Neuronal stem cell (in vitro differentiated cells): ENCODE measurements at regions not wholly inside any gene's neighbourhood (a gene's known extent, or its start where the extent isn't known, plus 50 kb on each side); places are given as distances from the start of the nearest gene placed in this dataset.
A peak's percentile ranks its signal among the peaks of the same experiment; 100 is the strongest.

ENCODE experiments used
- DNase-seq: peaks from one replicate; pipeline ENCODE4 v3.0.0-alpha.2; 2013; ENCODE audit warnings: low spot score
- H2AFZ ChIP-seq: one replicate; pipeline ENCODE4 v1.6.1; 2013; ENCODE audit warnings: mild to moderate bottlenecking, low read length, inconsistent platforms
- H2AK5ac ChIP-seq: 2 replicates; pipeline ENCODE4 v1.6.1; 2013; ENCODE audit warnings: low read depth, mild to moderate bottlenecking, inconsistent platforms, low read length, moderate library complexity, mixed read lengths
- H2BK120ac ChIP-seq: 2 replicates; pipeline ENCODE4 v1.6.1; 2013; ENCODE audit warnings: low read depth, mild to moderate bottlenecking, inconsistent platforms, low read length, moderate library complexity, mixed read lengths
- H2BK12ac ChIP-seq: one replicate; pipeline ENCODE4 v1.6.1; 2013; ENCODE audit warnings: low read length, inconsistent platforms
- H2BK15ac ChIP-seq: 2 replicates; pipeline ENCODE4 v1.6.1; 2013; ENCODE audit warnings: mild to moderate bottlenecking, low read length, inconsistent platforms, mixed read lengths
- H2BK5ac ChIP-seq: one replicate; pipeline ENCODE4 v1.6.1; 2013; ENCODE audit warnings: inconsistent platforms, mild to moderate bottlenecking, low read length, moderate library complexity
- H3K14ac ChIP-seq: one replicate; pipeline ENCODE4 v1.6.1; 2013; ENCODE audit warnings: low read length, inconsistent platforms
- H3K18ac ChIP-seq: 2 replicates; pipeline ENCODE4 v1.6.1; 2013; ENCODE audit warnings: low read length, inconsistent platforms
- H3K23ac ChIP-seq: 2 replicates; pipeline ENCODE4 v1.6.1; 2013; ENCODE audit warnings: low read depth, mild to moderate bottlenecking, mixed read lengths, low read length, inconsistent platforms; ENCODE audit not compliant: poor library complexity
- H3K27ac ChIP-seq: replicated peaks from 3 replicates; pipeline ENCODE4 v1.5.1; 2013; ENCODE audit warnings: low read length, inconsistent platforms
- H3K27me3 ChIP-seq, 3 experiments: 2 replicates each; pipeline ENCODE4 v1.6.1; 2013; ENCODE audit warnings: low read length in 3 of 3, mild to moderate bottlenecking in 2 of 3, inconsistent platforms in 1 of 3, low read depth in 1 of 3, mixed read lengths in 1 of 3, moderate library complexity in 1 of 3; ENCODE audit not compliant: control insufficient read depth in 3 of 3, insufficient read depth in 3 of 3
- H3K36me3 ChIP-seq, 2 donors: replicated peaks in 1 of 2; 2 replicates each; pipeline ENCODE4 v1.6.1; 2013; ENCODE audit warnings: low read length in 2 of 2; ENCODE audit not compliant: control insufficient read depth in 2 of 2, insufficient read depth in 2 of 2
- H3K4ac ChIP-seq: 2 replicates; pipeline ENCODE4 v1.6.1; 2013; ENCODE audit warnings: inconsistent platforms, mild to moderate bottlenecking, low read length, moderate library complexity
- H3K4me1 ChIP-seq, 2 donors: 1 replicate in 1 of 2; 2 replicates in 1 of 2; pipeline ENCODE4 v1.6.1; 2013; ENCODE audit warnings: low read length in 2 of 2, low read depth in 1 of 2; ENCODE audit not compliant: control insufficient read depth in 2 of 2, insufficient read depth in 1 of 2
- H3K4me2 ChIP-seq: one replicate; pipeline ENCODE4 v1.6.1; 2013; ENCODE audit warnings: mild to moderate bottlenecking, low read length, inconsistent platforms; ENCODE audit not compliant: insufficient read depth, poor library complexity, severe bottlenecking
- H3K4me3 ChIP-seq, 2 donors: 2 replicates each; pipeline ENCODE4 v1.5.1; 2013; ENCODE audit warnings: low read length in 2 of 2, mild to moderate bottlenecking in 2 of 2, inconsistent platforms in 1 of 2, moderate library complexity in 1 of 2
- H3K79me1 ChIP-seq: one replicate; pipeline ENCODE4 v1.6.1; 2013; ENCODE audit warnings: low read depth, mild to moderate bottlenecking, inconsistent platforms, low read length, moderate library complexity
- H3K9ac ChIP-seq: one replicate; pipeline ENCODE4 v1.6.1; 2013; ENCODE audit warnings: mild to moderate bottlenecking, low read depth, low read length, inconsistent platforms; ENCODE audit not compliant: poor library complexity
- H3K9me3 ChIP-seq, 2 donors: replicated peaks in 1 of 2; 2 replicates each; pipeline versions ENCODE3 to v1.6.1; 2013; ENCODE audit warnings: low read length in 2 of 2, mild to moderate bottlenecking in 2 of 2, inconsistent platforms in 1 of 2, low read depth in 1 of 2, mixed read lengths in 1 of 2, moderate library complexity in 1 of 2; ENCODE audit not compliant: control insufficient read depth in 2 of 2, insufficient read depth in 1 of 2
- H4K8ac ChIP-seq: one replicate; pipeline ENCODE4 v1.6.1; 2013; ENCODE audit warnings: low read depth, mild to moderate bottlenecking, inconsistent platforms, low read length, moderate library complexity
- H4K91ac ChIP-seq: one replicate; pipeline ENCODE4 v1.6.1; 2013; ENCODE audit warnings: low read length, low read depth, mild to moderate bottlenecking, inconsistent platforms; ENCODE audit not compliant: poor library complexity
- WGBS, 2 donors: extraction: QIAGEN DNeasy Blood & Tissue Kit; methylation state at CpG; one replicate each; pipeline ENCODE4 v1.1.7; 2013; ENCODE audit warnings: missing lambda C conversion rate in 2 of 2, mixed read lengths in 1 of 2; ENCODE audit not compliant: insufficient read length in 2 of 2, insufficient replicate concordance in 1 of 2; ENCODE audit errors: extremely low coverage in 2 of 2; 5-methylcytosine and 5-hydroxymethylcytosine counted together

- Histone ChIP-seq H2BK15ac (no peak overlapping the region), H3K27ac (peak overlapping the region; percentile 48), H3K27me3 (no peaks in the 10 kb centered on the region), H3K79me1 (no peaks in the 10 kb centered on the region), H2AFZ (peak overlapping the region; percentile 68), H3K9ac (no peak overlapping the region), H3K36me3 (no peaks in the 10 kb centered on the region), H2BK120ac (no peak overlapping the region), H4K91ac (no peak overlapping the region), H3K14ac (no peak overlapping the region), H4K8ac (no peak overlapping the region), H3K4me1 (peaks cover 19 to 33% of the 10 kb centered on the region in 2 donors), H3K4ac (no peak overlapping the region), H2BK5ac (no peak overlapping the region), H2BK12ac (no peak overlapping the region), H3K4me3 (peak overlapping the region in 1 of 2 donors; percentile 25), H3K4me2 (peak overlapping the region; percentile 38), H3K9me3 (no peaks in the 10 kb centered on the region), H2AK5ac (no peak overlapping the region), H3K18ac (peak overlapping the region; percentile 69), H3K23ac (no peak overlapping the region)
- no CpG with 5 or more reads among the region's 14 CpGs for WGBS, 2 donors
- peak; percentile 73 for DNase-seq
Measured at GRCh38 chr9:106621313-106622163, 241.4 kb upstream of the ZNF462 start.

GRCh38 chr9:106622164-106622487 lies 240.8 kb upstream of the ZNF462 start:
- Histone ChIP-seq H4K8ac (no peak overlapping the region), H3K27me3 (no peaks in the 10 kb centered on the region), H2BK15ac (no peak overlapping the region), H2BK120ac (no peak overlapping the region), H3K9me3 (no peaks in the 10 kb centered on the region), H3K27ac (no peak overlapping the region), H4K91ac (no peak overlapping the region), H3K14ac (no peak overlapping the region), H3K9ac (no peak overlapping the region), H3K79me1 (no peaks in the 10 kb centered on the region), H2AK5ac (no peak overlapping the region), H3K4ac (no peak overlapping the region), H3K36me3 (no peaks in the 10 kb centered on the region), H3K4me3 (no peak overlapping the region), H3K4me2 (no peak overlapping the region), H3K23ac (no peak overlapping the region), H3K4me1 (peaks cover 16 to 37% of the 10 kb centered on the region in 2 donors), H3K18ac (peak overlapping the region; percentile 69), H2BK5ac (no peak overlapping the region), H2AFZ (peak overlapping the region; percentile 68), H2BK12ac (no peak overlapping the region)
- no CpG with 5 or more reads among the region's 10 CpGs for WGBS, 2 donors
- no peak for DNase-seq

GRCh38 chr9:106623558-106623957 lies 239.4 kb upstream of the ZNF462 start:
- no CpG with 5 or more reads among the region's 5 CpGs for WGBS, 2 donors
- DNase-seq = no peak

GRCh38 chr9:106625259-106625789 lies 237.6 kb upstream of the ZNF462 start:
- no peak overlapping the region for H2BK12ac ChIP-seq
- WGBS, 2 donors = no CpG with 5 or more reads among the region's 3 CpGs

More at GRCh38 chr9:106623558-106623957, 239.4 kb upstream of the ZNF462 start:
- Histone ChIP-seq H2AFZ (no peak overlapping the region), H3K79me1 (no peaks in the 10 kb centered on the region), H4K8ac (no peak overlapping the region), H3K14ac (no peak overlapping the region), H3K4ac (no peak overlapping the region), H2BK12ac (no peak overlapping the region), H3K18ac (no peak overlapping the region), H3K27me3 (no peaks in the 10 kb centered on the region), H3K36me3 (no peaks in the 10 kb centered on the region), H2AK5ac (no peak overlapping the region), H3K4me2 (no peak overlapping the region), H3K23ac (no peak overlapping the region), H2BK15ac (no peak overlapping the region), H2BK5ac (no peak overlapping the region), H3K4me3 (no peak overlapping the region), H3K9ac (no peak overlapping the region), H3K4me1 (peaks cover 16 to 38% of the 10 kb centered on the region in 2 donors), H3K9me3 (no peaks in the 10 kb centered on the region), H3K27ac (no peak overlapping the region), H2BK120ac (no peak overlapping the region), H4K91ac (no peak overlapping the region)

More at GRCh38 chr9:106625259-106625789, 237.6 kb upstream of the ZNF462 start:
- Histone ChIP-seq H2BK120ac (no peak overlapping the region), H3K9ac (no peak overlapping the region), H4K8ac (no peak overlapping the region), H3K27me3 (no peaks in the 10 kb centered on the region), H2AK5ac (no peak overlapping the region), H3K23ac (no peak overlapping the region), H3K79me1 (no peaks in the 10 kb centered on the region), H4K91ac (no peak overlapping the region), H3K9me3 (no peaks in the 10 kb centered on the region), H3K27ac (no peak overlapping the region), H3K14ac (no peak overlapping the region), H2BK5ac (no peak overlapping the region), H3K4me2 (no peak overlapping the region), H3K18ac (no peak overlapping the region), H3K4me1 (peaks cover 16 to 31% of the 10 kb centered on the region in 2 donors), H2BK15ac (no peak overlapping the region), H3K4me3 (no peak overlapping the region), H2AFZ (no peak overlapping the region), H3K36me3 (no peaks in the 10 kb centered on the region), H3K4ac (no peak overlapping the region)
- no peak for DNase-seq
